GM12878 (cell line): ENCODE measurements at regions not wholly inside any gene's neighbourhood (a gene's known extent, or its start where the extent isn't known, plus 50 kb on each side); places are given as distances from the start of the nearest gene placed in this dataset.

Experiments
- ATAC-seq: fragments of 200-7000 bp; cut with Tn5 transposase; 3 replicates; pipeline ENCODE4 v1.9.1; 2020; ENCODE audit warnings: mild to moderate bottlenecking, moderate library complexity
- BruUV-seq: library from RNA; stranded (reverse); fragments of 400-500 nt; replicated peaks from 2 replicates; lab custom pipeline; 2021; lab: Mats Ljungman, UMichigan
- CTCF ChIA-PET: fragments of 300-600 bp; sonication (Branson Sonifier 250); formaldehyde crosslinking; extraction: SDS; loops from one replicate; lab custom pipeline; 2021; ENCODE audit warnings: inconsistent platforms; lab: Yijun Ruan, JAX
- POLR2A ChIA-PET: fragments of 350-600 bp; formaldehyde crosslinking; extraction: SDS; loops from one replicate; lab custom pipeline; 2021; ENCODE audit warnings: inconsistent platforms; lab: Charles Lee
- RAD21 ChIA-PET: fragments of 300-600 bp; sonication (Branson Sonifier 250); formaldehyde crosslinking; loops from one replicate; lab custom pipeline; 2023; ENCODE audit warnings: antibody characterized with exemption; ENCODE audit not compliant: unreplicated experiment; lab: Charles Lee
- SMC1A ChIA-PET: fragments of 300-600 bp; sonication (Branson Sonifier 250); formaldehyde crosslinking; loops from one replicate; lab custom pipeline; 2023; ENCODE audit not compliant: unreplicated experiment, uncharacterized antibody; lab: Charles Lee
- DNase-seq: peaks from one replicate; pipeline ENCODE4 v3.0.0-alpha.2; 2011; ENCODE audit warnings: low read depth, low spot score
- FAIRE-seq: peaks from 3 replicates; lab custom pipeline; 2011; peaks lifted over from hg19 to GRCh38; lab: Jason Lieb, UNC
- H2AFZ ChIP-seq: 2 replicates; pipeline ENCODE4 v1.6.0; 2011; ENCODE audit warnings: low read depth, low read length, control low read depth; ENCODE audit not compliant: control insufficient read depth
- H3K27ac ChIP-seq: 2 replicates; pipeline ENCODE4 v1.5.1; 2011; ENCODE audit warnings: control low read depth; ENCODE audit not compliant: control insufficient read depth, insufficient read depth
- H3K27me3 ChIP-seq, 2 experiments: replicated peaks in 1 of 2; 2 replicates each; pipeline versions ENCODE4 v1.6.0 to v1.6.1; 2011; ENCODE audit warnings: low read length in 1 of 2; ENCODE audit not compliant: control insufficient read depth in 2 of 2, insufficient read depth in 2 of 2
- H3K36me3 ChIP-seq, 2 experiments: 2 replicates each; pipeline ENCODE4 v1.5.1; 2011; ENCODE audit warnings: low read length in 1 of 2; ENCODE audit not compliant: control insufficient read depth in 2 of 2, insufficient read depth in 2 of 2
- H3K4me1 ChIP-seq: 2 replicates; pipeline ENCODE4 v1.6.1; 2011; ENCODE audit warnings: mild to moderate bottlenecking, low read length, moderate library complexity, mixed read lengths; ENCODE audit not compliant: control insufficient read depth, insufficient read depth
- H3K4me2 ChIP-seq: 2 replicates; pipeline ENCODE4 v1.6.0; 2011; ENCODE audit warnings: control low read depth; ENCODE audit not compliant: control insufficient read depth, insufficient read depth
- H3K4me3 ChIP-seq: fragments of 200-600 bp; sonication (generic); 2 replicates; pipeline ENCODE4 v1.5.1; 2016
- H3K79me2 ChIP-seq: 2 replicates; pipeline ENCODE4 v1.6.0; 2011; ENCODE audit warnings: low read length; ENCODE audit not compliant: control insufficient read depth, insufficient read depth
- H3K9ac ChIP-seq: 2 replicates; pipeline ENCODE4 v1.8.0; 2011; ENCODE audit warnings: low read length, control low read depth, mixed read lengths; ENCODE audit not compliant: control insufficient read depth, insufficient read depth
- H3K9me3 ChIP-seq: replicated peaks from 3 replicates; pipeline ENCODE4 v1.5.1; 2011; ENCODE audit warnings: mild to moderate bottlenecking, low read length; ENCODE audit not compliant: control insufficient read depth, insufficient read depth
- H4K20me1 ChIP-seq: 2 replicates; pipeline ENCODE4 v1.6.0; 2011; ENCODE audit not compliant: control insufficient read depth, insufficient read depth
- IRF4 ChIP-seq: IDR thresholded peaks from 2 replicates; pipeline ENCODE4 v1.6.1; 2011; ENCODE audit warnings: low read depth, low read length
- KLF5 ChIP-seq: fragments of 450-650 bp; IDR thresholded peaks from 2 replicates; pipeline ENCODE4 v1.6.1; 2014; ENCODE audit warnings: mild to moderate bottlenecking; ENCODE audit not compliant: partially characterized antibody
- SMARCA5 ChIP-seq: fragments of 450-650 bp; IDR thresholded peaks from 2 replicates; pipeline ENCODE4 v1.6.1; 2017; ENCODE audit warnings: mild to moderate bottlenecking
- ZBTB40 ChIP-seq: fragments of 450-650 bp; IDR thresholded peaks from 2 replicates; pipeline ENCODE4 v1.6.1; 2016; ENCODE audit warnings: mild to moderate bottlenecking, moderate library complexity, borderline replicate concordance
- WGBS: methylation state at CpG from one replicate; pipeline ENCODE4 v1.1.6; 2016; ENCODE audit warnings: low lambda C conversion rate; ENCODE audit not compliant: insufficient replicate concordance, insufficient coverage; ENCODE audit errors: missing lambda C conversion rate; 5-methylcytosine and 5-hydroxymethylcytosine counted together
- in situ Hi-C: fragments of 300-500 bp; cut with MboI; formaldehyde crosslinking; loops from 9 replicates; pipeline ENCODE4 v1.14.3; 2018; ENCODE audit warnings: mixed read lengths
- intact Hi-C: fragments of 100-400 bp; cut with micrococcal nuclease; formaldehyde crosslinking; loops from one replicate; pipeline ENCODE4 v1.14.2; 2022; ENCODE audit not compliant: unreplicated experiment
- TF ChIP-seq, protein P1 (sequence below): IDR thresholded peaks from 2 replicates; pipeline ENCODE4 v1.6.1; 2012; ENCODE audit warnings: low read depth, low read length, improper control_type of control experiment
- TF ChIP-seq, protein P2 (sequence below): fragments of 450-650 bp; IDR thresholded peaks from 2 replicates; pipeline ENCODE4 v1.6.1; 2017; ENCODE audit warnings: mild to moderate bottlenecking, moderate library complexity

- TF ChIP-seq ZBTB40 (no peak), KLF5 (no peak)
Measured at GRCh38 chr18:44464398-44465180, 216.1 kb upstream of the SETBP1 start (continued).

- 0% methylated on average over 2 of the region's 2 CpGs for WGBS
- H3K4me1 ChIP-seq, result no peaks in the 10 kb centered on the region
- TF ChIP-seq, protein P1, sequence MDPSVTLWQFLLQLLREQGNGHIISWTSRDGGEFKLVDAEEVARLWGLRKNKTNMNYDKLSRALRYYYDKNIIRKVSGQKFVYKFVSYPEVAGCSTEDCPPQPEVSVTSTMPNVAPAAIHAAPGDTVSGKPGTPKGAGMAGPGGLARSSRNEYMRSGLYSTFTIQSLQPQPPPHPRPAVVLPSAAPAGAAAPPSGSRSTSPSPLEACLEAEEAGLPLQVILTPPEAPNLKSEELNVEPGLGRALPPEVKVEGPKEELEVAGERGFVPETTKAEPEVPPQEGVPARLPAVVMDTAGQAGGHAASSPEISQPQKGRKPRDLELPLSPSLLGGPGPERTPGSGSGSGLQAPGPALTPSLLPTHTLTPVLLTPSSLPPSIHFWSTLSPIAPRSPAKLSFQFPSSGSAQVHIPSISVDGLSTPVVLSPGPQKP, result no peak
- TF ChIP-seq, protein P2, sequence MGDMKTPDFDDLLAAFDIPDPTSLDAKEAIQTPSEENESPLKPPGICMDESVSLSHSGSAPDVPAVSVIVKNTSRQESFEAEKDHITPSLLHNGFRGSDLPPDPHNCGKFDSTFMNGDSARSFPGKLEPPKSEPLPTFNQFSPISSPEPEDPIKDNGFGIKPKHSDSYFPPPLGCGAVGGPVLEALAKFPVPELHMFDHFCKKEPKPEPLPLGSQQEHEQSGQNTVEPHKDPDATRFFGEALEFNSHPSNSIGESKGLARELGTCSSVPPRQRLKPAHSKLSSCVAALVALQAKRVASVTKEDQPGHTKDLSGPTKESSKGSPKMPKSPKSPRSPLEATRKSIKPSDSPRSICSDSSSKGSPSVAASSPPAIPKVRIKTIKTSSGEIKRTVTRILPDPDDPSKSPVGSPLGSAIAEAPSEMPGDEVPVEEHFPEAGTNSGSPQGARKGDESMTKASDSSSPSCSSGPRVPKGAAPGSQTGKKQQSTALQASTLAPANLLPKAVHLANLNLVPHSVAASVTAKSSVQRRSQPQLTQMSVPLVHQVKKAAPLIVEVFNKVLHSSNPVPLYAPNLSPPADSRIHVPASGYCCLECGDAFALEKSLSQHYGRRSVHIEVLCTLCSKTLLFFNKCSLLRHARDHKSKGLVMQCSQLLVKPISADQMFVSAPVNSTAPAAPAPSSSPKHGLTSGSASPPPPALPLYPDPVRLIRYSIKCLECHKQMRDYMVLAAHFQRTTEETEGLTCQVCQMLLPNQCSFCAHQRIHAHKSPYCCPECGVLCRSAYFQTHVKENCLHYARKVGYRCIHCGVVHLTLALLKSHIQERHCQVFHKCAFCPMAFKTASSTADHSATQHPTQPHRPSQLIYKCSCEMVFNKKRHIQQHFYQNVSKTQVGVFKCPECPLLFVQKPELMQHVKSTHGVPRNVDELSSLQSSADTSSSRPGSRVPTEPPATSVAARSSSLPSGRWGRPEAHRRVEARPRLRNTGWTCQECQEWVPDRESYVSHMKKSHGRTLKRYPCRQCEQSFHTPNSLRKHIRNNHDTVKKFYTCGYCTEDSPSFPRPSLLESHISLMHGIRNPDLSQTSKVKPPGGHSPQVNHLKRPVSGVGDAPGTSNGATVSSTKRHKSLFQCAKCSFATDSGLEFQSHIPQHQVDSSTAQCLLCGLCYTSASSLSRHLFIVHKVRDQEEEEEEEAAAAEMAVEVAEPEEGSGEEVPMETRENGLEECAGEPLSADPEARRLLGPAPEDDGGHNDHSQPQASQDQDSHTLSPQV, result no peak
- TF ChIP-seq SMARCA5 (no peak), IRF4 (no peak)
- TF ChIP-seq, all 136 proteins: peak for 0
- ChIA-PET RAD21 (no interaction called here), POLR2A (no interaction called here), SMC1A (interaction anchor here (1.0 kb wide), 1 partner anchor 13 kb away, joined by 3 read pairs; no protein-coding TSS in a partner anchor), CTCF (no interaction called here)
- H3K36me3 ChIP-seq, result no peaks in the 10 kb centered on the region
- FAIRE-seq (no peak), ATAC-seq (no peak), DNase-seq (no peak)
- no peaks in the 10 kb centered on the region for H3K79me2 ChIP-seq
- in situ Hi-C loops, result no loop called here
- no peak overlapping the region for H2AFZ ChIP-seq
- no TSS peak for BruUV-seq
- no peaks in the 10 kb centered on the region for H3K9me3 ChIP-seq
- H4K20me1 ChIP-seq, result no peaks in the 10 kb centered on the region
- H3K27me3 ChIP-seq, result no peaks in the 10 kb centered on the region
- intact Hi-C loops, result no loop called here
- no peak overlapping the region for H3K4me3 ChIP-seq
- H3K9ac ChIP-seq, result no peak overlapping the region
- H3K27ac ChIP-seq, result no peak overlapping the region
- no peak overlapping the region for H3K4me2 ChIP-seq
Measured at GRCh38 chr18:44465381-44465841, 215.3 kb upstream of the SETBP1 start.
